ENCODE measurements at regions not wholly inside any gene's neighbourhood (a gene's known extent, or its start where the extent isn't known, plus 50 kb on each side); places are given as distances from the start of the nearest gene placed in this dataset.

GRCh38 chr2:128512379-128513115, 193.9 kb upstream of the HS6ST1 start:
- TF ChIP-seq, protein P1, sequence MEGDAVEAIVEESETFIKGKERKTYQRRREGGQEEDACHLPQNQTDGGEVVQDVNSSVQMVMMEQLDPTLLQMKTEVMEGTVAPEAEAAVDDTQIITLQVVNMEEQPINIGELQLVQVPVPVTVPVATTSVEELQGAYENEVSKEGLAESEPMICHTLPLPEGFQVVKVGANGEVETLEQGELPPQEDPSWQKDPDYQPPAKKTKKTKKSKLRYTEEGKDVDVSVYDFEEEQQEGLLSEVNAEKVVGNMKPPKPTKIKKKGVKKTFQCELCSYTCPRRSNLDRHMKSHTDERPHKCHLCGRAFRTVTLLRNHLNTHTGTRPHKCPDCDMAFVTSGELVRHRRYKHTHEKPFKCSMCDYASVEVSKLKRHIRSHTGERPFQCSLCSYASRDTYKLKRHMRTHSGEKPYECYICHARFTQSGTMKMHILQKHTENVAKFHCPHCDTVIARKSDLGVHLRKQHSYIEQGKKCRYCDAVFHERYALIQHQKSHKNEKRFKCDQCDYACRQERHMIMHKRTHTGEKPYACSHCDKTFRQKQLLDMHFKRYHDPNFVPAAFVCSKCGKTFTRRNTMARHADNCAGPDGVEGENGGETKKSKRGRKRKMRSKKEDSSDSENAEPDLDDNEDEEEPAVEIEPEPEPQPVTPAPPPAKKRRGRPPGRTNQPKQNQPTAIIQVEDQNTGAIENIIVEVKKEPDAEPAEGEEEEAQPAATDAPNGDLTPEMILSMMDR (IDR thresholded peaks at IDR 0.05; ENCODE audit: poor library complexity) = no peak
- no peak for TF ChIP-seq EZH2phosphoT487 (IDR thresholded peaks at IDR 0.05; ENCODE audit: low read depth, severe bottlenecking, unreplicated experiment)
- TF ChIP-seq EZH2 (IDR thresholded peaks at IDR 0.05; ENCODE audit: borderline replicate concordance) = no peak
